ENCODE measurements at regions not wholly inside any gene's neighbourhood (a gene's known extent, or its start where the extent isn't known, plus 50 kb on each side); places are given as distances from the start of the nearest gene placed in this dataset.

DNA sequence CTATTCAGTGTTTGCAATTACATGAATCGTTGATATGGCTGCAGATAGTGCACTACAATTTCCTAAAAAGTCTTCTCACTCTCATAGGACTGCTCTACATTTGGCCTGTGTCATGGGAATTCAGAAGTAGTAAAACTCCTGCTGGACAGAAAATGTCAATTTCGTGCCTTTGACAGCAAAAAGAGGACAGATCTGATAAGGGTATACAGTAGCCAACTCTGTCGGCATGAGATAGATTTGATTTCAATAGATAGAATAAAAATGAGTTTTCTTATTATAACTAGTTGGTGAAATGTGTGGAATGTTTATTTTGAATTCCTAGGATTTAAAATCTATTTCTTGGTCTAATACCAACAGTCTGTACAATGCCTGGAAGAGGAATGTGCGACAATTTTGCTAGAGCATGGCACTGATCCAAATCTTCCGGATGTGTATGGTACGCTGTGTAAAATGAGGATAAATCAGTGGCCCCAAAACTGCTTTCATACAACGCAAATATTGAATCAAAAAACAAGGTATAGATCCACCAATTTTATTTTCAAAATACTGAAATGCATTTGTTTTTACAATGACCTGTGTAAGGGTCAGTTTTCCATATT, 133.5 kb upstream of the CDK13 start:
- Histone ChIP-seq H3K4me3 (ENCODE audit: low read length) (no peak overlapping the region), H3K36me3 (replicated peaks; ENCODE audit: low read depth, low read length) (no peaks in the 10 kb centered on the region), H3K9ac (ENCODE audit: low read length) (no peak overlapping the region), H2AFZ (ENCODE audit: low read depth, low read length) (no peak overlapping the region), H3K4me1 (ENCODE audit: low read length) (no peaks in the 10 kb centered on the region), H3K79me2 (ENCODE audit: low read length) (no peaks in the 10 kb centered on the region), H4K20me1 (ENCODE audit: insufficient read depth, low read length) (no peaks in the 10 kb centered on the region), H3K9me3 (ENCODE audit: insufficient read depth, low read length) (no peaks in the 10 kb centered on the region), H3K27me3 (ENCODE audit: low read depth, low read length) (peaks cover 57% of the 10 kb centered on the region), H3K4me2 (ENCODE audit: low read length) (no peak overlapping the region), H3K27ac (ENCODE audit: low read length) (no peak overlapping the region)
- TF ChIP-seq, protein P1, sequence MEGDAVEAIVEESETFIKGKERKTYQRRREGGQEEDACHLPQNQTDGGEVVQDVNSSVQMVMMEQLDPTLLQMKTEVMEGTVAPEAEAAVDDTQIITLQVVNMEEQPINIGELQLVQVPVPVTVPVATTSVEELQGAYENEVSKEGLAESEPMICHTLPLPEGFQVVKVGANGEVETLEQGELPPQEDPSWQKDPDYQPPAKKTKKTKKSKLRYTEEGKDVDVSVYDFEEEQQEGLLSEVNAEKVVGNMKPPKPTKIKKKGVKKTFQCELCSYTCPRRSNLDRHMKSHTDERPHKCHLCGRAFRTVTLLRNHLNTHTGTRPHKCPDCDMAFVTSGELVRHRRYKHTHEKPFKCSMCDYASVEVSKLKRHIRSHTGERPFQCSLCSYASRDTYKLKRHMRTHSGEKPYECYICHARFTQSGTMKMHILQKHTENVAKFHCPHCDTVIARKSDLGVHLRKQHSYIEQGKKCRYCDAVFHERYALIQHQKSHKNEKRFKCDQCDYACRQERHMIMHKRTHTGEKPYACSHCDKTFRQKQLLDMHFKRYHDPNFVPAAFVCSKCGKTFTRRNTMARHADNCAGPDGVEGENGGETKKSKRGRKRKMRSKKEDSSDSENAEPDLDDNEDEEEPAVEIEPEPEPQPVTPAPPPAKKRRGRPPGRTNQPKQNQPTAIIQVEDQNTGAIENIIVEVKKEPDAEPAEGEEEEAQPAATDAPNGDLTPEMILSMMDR (IDR thresholded peaks at IDR 0.05; ENCODE audit: low read depth, low read length), result no peak
- no peak for TF ChIP-seq EZH2phosphoT487 (IDR thresholded peaks at IDR 0.05; ENCODE audit: low read depth)

DNA sequence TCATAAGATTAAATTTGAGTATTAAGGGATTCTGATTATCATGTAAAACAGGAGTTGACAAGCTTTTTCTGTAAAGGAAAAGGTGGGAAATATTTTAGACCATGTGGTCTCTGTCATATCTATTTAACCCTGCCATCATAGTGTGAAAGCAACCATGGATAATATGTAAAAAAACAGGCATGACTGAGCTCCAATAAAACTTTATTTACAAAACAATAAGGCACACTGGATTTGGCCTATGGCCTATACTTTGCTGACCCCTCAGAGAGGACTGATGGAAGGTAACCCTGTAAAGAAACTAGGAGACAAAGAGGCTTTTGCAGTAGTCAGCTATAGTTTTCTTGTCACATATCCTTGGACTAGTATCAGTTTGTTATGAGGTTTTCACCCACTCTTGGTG, 130.5 kb upstream of the CDK13 start:
- TF ChIP-seq EZH2phosphoT487 (IDR thresholded peaks at IDR 0.05; ENCODE audit: low read depth), result no peak
- TF ChIP-seq, protein P1 (IDR thresholded peaks at IDR 0.05; ENCODE audit: low read depth, low read length), result no peak
- Histone ChIP-seq H3K4me1 (ENCODE audit: low read length) (no peaks in the 10 kb centered on the region), H3K36me3 (replicated peaks; ENCODE audit: low read depth, low read length) (no peaks in the 10 kb centered on the region), H4K20me1 (ENCODE audit: insufficient read depth, low read length) (no peaks in the 10 kb centered on the region), H3K79me2 (ENCODE audit: low read length) (no peaks in the 10 kb centered on the region), H3K27me3 (ENCODE audit: low read depth, low read length) (peaks cover 53% of the 10 kb centered on the region), H3K27ac (ENCODE audit: low read length) (no peak overlapping the region), H3K4me3 (ENCODE audit: low read length) (no peak overlapping the region), H3K9me3 (ENCODE audit: insufficient read depth, low read length) (no peaks in the 10 kb centered on the region), H3K9ac (ENCODE audit: low read length) (no peak overlapping the region), H2AFZ (ENCODE audit: low read depth, low read length) (no peak overlapping the region), H3K4me2 (ENCODE audit: low read length) (no peak overlapping the region)

- no peaks in the 10 kb centered on the region for H3K79me2 ChIP-seq (ENCODE audit: low read length)
- no peak overlapping the region for H3K9ac ChIP-seq (ENCODE audit: low read length)
- H3K4me3 ChIP-seq (ENCODE audit: low read length), result no peak overlapping the region
- no peaks in the 10 kb centered on the region for H3K36me3 ChIP-seq (replicated peaks; ENCODE audit: low read depth, low read length)
- no peak for TF ChIP-seq EZH2phosphoT487 (IDR thresholded peaks at IDR 0.05; ENCODE audit: low read depth)
- TF ChIP-seq, protein P1 (IDR thresholded peaks at IDR 0.05; ENCODE audit: low read depth, low read length), result no peak
- no peak overlapping the region for H3K4me2 ChIP-seq (ENCODE audit: low read length)
- H4K20me1 ChIP-seq (ENCODE audit: insufficient read depth, low read length), result no peaks in the 10 kb centered on the region
- no peaks in the 10 kb centered on the region for H3K9me3 ChIP-seq (ENCODE audit: insufficient read depth, low read length)
- H3K27me3 ChIP-seq (ENCODE audit: low read depth, low read length), result peaks cover 21% of the 10 kb centered on the region
- H3K4me1 ChIP-seq (ENCODE audit: low read length), result peaks cover 4% of the 10 kb centered on the region
- no peak overlapping the region for H3K27ac ChIP-seq (ENCODE audit: low read length)
- no peak overlapping the region for H2AFZ ChIP-seq (ENCODE audit: low read depth, low read length)
Observed at GRCh38 chr7:39824456-39825200, 125.4 kb upstream of the CDK13 start.

GRCh38 chr7:39825401-39825980, 124.6 kb upstream of the CDK13 start:
- H3K9ac ChIP-seq (ENCODE audit: low read length), result no peak overlapping the region
- no peak overlapping the region for H3K4me2 ChIP-seq (ENCODE audit: low read length)
- TF ChIP-seq, protein P1 (IDR thresholded peaks at IDR 0.05; ENCODE audit: low read depth, low read length), result no peak
- TF ChIP-seq EZH2phosphoT487 (IDR thresholded peaks at IDR 0.05; ENCODE audit: low read depth), result no peak
- H4K20me1 ChIP-seq (ENCODE audit: insufficient read depth, low read length), result no peaks in the 10 kb centered on the region
- no peak overlapping the region for H2AFZ ChIP-seq (ENCODE audit: low read depth, low read length)
- H3K4me1 ChIP-seq (ENCODE audit: low read length), result peaks cover 4% of the 10 kb centered on the region
- H3K27ac ChIP-seq (ENCODE audit: low read length), result no peak overlapping the region
- H3K27me3 ChIP-seq (ENCODE audit: low read depth, low read length), result peaks cover 21% of the 10 kb centered on the region
- no peaks in the 10 kb centered on the region for H3K79me2 ChIP-seq (ENCODE audit: low read length)
- H3K9me3 ChIP-seq (ENCODE audit: insufficient read depth, low read length), result no peaks in the 10 kb centered on the region
- no peaks in the 10 kb centered on the region for H3K36me3 ChIP-seq (replicated peaks; ENCODE audit: low read depth, low read length)
- H3K4me3 ChIP-seq (ENCODE audit: low read length), result no peak overlapping the region

Data from OCI-LY3 (cell line).